ENCODE measurements at regions not wholly inside any gene's neighbourhood (a gene's known extent, or its start where the extent isn't known, plus 50 kb on each side); places are given as distances from the start of the nearest gene placed in this dataset.

DNA sequence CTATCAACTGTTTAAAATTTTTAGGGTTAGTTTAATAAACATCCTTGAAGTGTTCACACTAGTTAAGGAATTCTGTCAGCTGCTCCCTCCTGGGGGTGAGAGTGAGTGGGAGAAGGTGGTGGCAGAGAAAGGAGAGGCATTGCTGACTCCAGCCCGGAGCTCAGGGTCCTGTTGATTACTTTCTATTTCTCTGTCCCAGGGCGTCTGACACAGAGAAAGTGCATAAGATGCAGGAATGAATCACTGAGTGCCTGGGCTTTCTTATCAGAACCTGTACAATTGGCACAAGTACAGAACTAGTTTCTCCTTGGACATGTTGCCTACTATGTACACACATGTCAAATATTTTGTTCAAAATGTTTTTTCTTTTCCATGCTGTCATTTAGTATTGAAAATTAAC, 410.8 kb upstream of the COBL start:
- H3K4me3 ChIP-seq (ENCODE audit: extremely low read depth in 1 of 4, insufficient read depth in 2 of 4, low read depth in 3 of 4, low read length in 4 of 4) = no peak overlapping the region
- no peak overlapping the region for H4K91ac ChIP-seq (replicated peaks; ENCODE audit: insufficient read length, low read length)
- no peak overlapping the region for H4K5ac ChIP-seq (ENCODE audit: insufficient read length, low read depth, low read length)
- no peak overlapping the region for H2BK15ac ChIP-seq (ENCODE audit: low read length)
- H3K23me2 ChIP-seq (ENCODE audit: low read depth, low read length) = peaks cover 2% of the 10 kb centered on the region
- POLR2A ChIA-PET (ENCODE audit: partially characterized antibody) = no interaction called here
- no peak for TF ChIP-seq CBX5 (IDR thresholded peaks at IDR 0.05; ENCODE audit: low read depth, low read length)
- TF ChIP-seq, protein P1, sequence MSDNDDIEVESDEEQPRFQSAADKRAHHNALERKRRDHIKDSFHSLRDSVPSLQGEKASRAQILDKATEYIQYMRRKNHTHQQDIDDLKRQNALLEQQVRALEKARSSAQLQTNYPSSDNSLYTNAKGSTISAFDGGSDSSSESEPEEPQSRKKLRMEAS (IDR thresholded peaks at IDR 0.05) = no peak
- TF ChIP-seq SUZ12 (IDR thresholded peaks at IDR 0.05; ENCODE audit: low read length) = no peak
- no peak for TF ChIP-seq TBP (IDR thresholded peaks at IDR 0.05; ENCODE audit: low read depth, low read length)
- no peak for TF ChIP-seq SAP30 (IDR thresholded peaks at IDR 0.05; ENCODE audit: insufficient read depth, insufficient replicate concordance, low read length)
- TF ChIP-seq SIRT6 (IDR thresholded peaks at IDR 0.05; ENCODE audit: low read length) = no peak
- CTCF ChIA-PET (ENCODE audit: partially characterized antibody) = interaction anchor here (2.4 kb wide), 1 partner anchor 11 kb away, joined by 5 read pairs; no protein-coding TSS in a partner anchor
- no peaks in the 10 kb centered on the region for H3K79me2 ChIP-seq (ENCODE audit: control insufficient read depth in 1 of 2, insufficient read depth in 2 of 2, low read length in 2 of 2)
- H3K36me3 ChIP-seq (ENCODE audit: control insufficient read depth in 2 of 4, insufficient read depth in 4 of 4, low read length in 3 of 4) = no peaks in the 10 kb centered on the region
- H2BK20ac ChIP-seq (ENCODE audit: low read length) = no peak overlapping the region
- no peak overlapping the region for H3K14ac ChIP-seq (ENCODE audit: insufficient read length)
- H3K56ac ChIP-seq (replicated peaks; ENCODE audit: insufficient read length, low read depth, low read length) = no peak overlapping the region
- no peak for DNase-seq (ENCODE audit: low read depth in 1 of 2, low spot score in 2 of 2)
- H4K20me1 ChIP-seq (replicated peaks in 1 of 2; ENCODE audit: control insufficient read depth in 1 of 2, insufficient read depth in 2 of 2, low read length in 2 of 2) = peaks cover 0 to 3% of the 10 kb centered on the region in 2 experiments
- H3K4me1 ChIP-seq (replicated peaks in 1 of 4; ENCODE audit: control insufficient read depth in 3 of 4, insufficient read depth in 4 of 4, low read length in 3 of 4) = peaks cover 6 to 13% (median 8%) of the 10 kb centered on the region in 4 experiments; a peak in 6 of 7 replicates
- H3K79me1 ChIP-seq (ENCODE audit: low read depth, low read length) = no peaks in the 10 kb centered on the region
- H3K27ac ChIP-seq (ENCODE audit: low read depth, low read length) = no peak overlapping the region
- no peak overlapping the region for H3K9ac ChIP-seq (replicated peaks in 1 of 4; ENCODE audit: extremely low read depth in 1 of 4, low read depth in 3 of 4, low read length in 3 of 4)
- no peak overlapping the region for H3K4ac ChIP-seq (replicated peaks; ENCODE audit: insufficient read length, low read depth, low read length)
- no peak overlapping the region for H2AK5ac ChIP-seq (ENCODE audit: low read depth, low read length)
- 89% methylated on average over 2 of the region's 2 CpGs; no CpG with 5 or more reads in 1 of the 2 experiments for WGBS, 2 experiments (ENCODE audit: extremely low coverage in 1 of 2, insufficient coverage in 1 of 2, insufficient read length in 1 of 2, insufficient replicate concordance in 2 of 2, low coverage in 1 of 2, low lambda C conversion rate in 2 of 2, missing lambda C conversion rate in 1 of 2)
- no peak overlapping the region for H3K18ac ChIP-seq (ENCODE audit: extremely low read depth, low read length)
- no peak overlapping the region for H3K4me2 ChIP-seq (ENCODE audit: insufficient read depth in 1 of 2, low read depth in 2 of 2, low read length in 2 of 2)
- FAIRE-seq = no peak
- no peak overlapping the region for H2BK5ac ChIP-seq (ENCODE audit: low read depth, low read length)
- no peak overlapping the region for H4K8ac ChIP-seq (ENCODE audit: extremely low read depth, insufficient read depth, low read length)
- H3K27me3 ChIP-seq (replicated peaks in 1 of 4; ENCODE audit: control insufficient read depth in 3 of 4, extremely low read depth in 1 of 4, insufficient read depth in 3 of 4, low read length in 3 of 4) = peaks cover 11 to 37% (median 28%) of the 10 kb centered on the region in 4 experiments
- 0 out of 4 replicates have a peak, but pooled peaks cover 0 to 2% of the 10 kb centered on the region in 2 experiments for H3K9me3 ChIP-seq (ENCODE audit: insufficient read depth in 2 of 2, low read depth in 1 of 2, low read length in 1 of 2)
- no peak overlapping the region for H2AFZ ChIP-seq (ENCODE audit: low read length)
- no peak overlapping the region for H2BK120ac ChIP-seq (replicated peaks; ENCODE audit: low read depth, low read length)
- H2BK12ac ChIP-seq (ENCODE audit: low read depth, low read length) = no peak overlapping the region
- H3K23ac ChIP-seq (ENCODE audit: insufficient read length) = no peak overlapping the region

All from H1 (cell line).